ENCODE measurements at regions not wholly inside any gene's neighbourhood (a gene's known extent, or its start where the extent isn't known, plus 50 kb on each side); places are given as distances from the start of the nearest gene placed in this dataset.

- TF ChIP-seq ZNF384 (IDR thresholded peaks at IDR 0.05) (no peak), NFRKB (IDR thresholded peaks at IDR 0.05) (no peak), FOXM1 (IDR thresholded peaks at IDR 0.05; ENCODE audit: borderline replicate concordance) (no peak), BHLHE40 (IDR thresholded peaks at IDR 0.05; ENCODE audit: borderline replicate concordance) (no peak)
Measured at GRCh38 chr6:145068577-145068976, 666.7 kb downstream of the EPM2A start.
